ENCODE measurements at regions not wholly inside any gene's neighbourhood (a gene's known extent, or its start where the extent isn't known, plus 50 kb on each side); places are given as distances from the start of the nearest gene placed in this dataset.

- peaks cover 13% of the 10 kb centered on the region for H3K4me1 Mint-ChIP-seq (ENCODE audit: low read depth, unreplicated experiment)
- peaks cover 13% of the 10 kb centered on the region for H3K9me3 Mint-ChIP-seq (ENCODE audit: unreplicated experiment)
- no peak overlapping the region for H3K27ac Mint-ChIP-seq (ENCODE audit: unreplicated experiment)
- H2AFZ ChIP-seq (ENCODE audit: low read depth, low read length), result no peak overlapping the region
- FAIRE-seq (no peak), DNase-seq (ENCODE audit: low read depth) (no peak)
- no peaks in the 10 kb centered on the region for H3K27me3 ChIP-seq (ENCODE audit: insufficient read depth, low read length)
- no peaks in the 10 kb centered on the region for H3K36me3 Mint-ChIP-seq (ENCODE audit: low read depth, unreplicated experiment)
- peaks cover under 1% of the 10 kb centered on the region for H3K4me1 ChIP-seq (ENCODE audit: insufficient read depth, low read length)
- H3K27ac ChIP-seq (ENCODE audit: low read depth, low read length), result no peak overlapping the region
- H3K9me3 ChIP-seq (ENCODE audit: insufficient read depth, low read depth, low read length), result no peaks in the 10 kb centered on the region
- TF ChIP-seq CTCF (IDR thresholded peaks at IDR 0.05; ENCODE audit: insufficient read depth, low read depth, low read length) (no peak), EZH2 (IDR thresholded peaks at IDR 0.05; ENCODE audit: insufficient read depth, low read length) (no peak)
- no peaks in the 10 kb centered on the region for H4K20me1 ChIP-seq (ENCODE audit: insufficient read depth, low read length)
- no peaks in the 10 kb centered on the region for H3K79me2 ChIP-seq (ENCODE audit: insufficient read depth, low read length)
- H3K9ac ChIP-seq (ENCODE audit: low read length), result no peak overlapping the region
- no peak overlapping the region for H3K4me3 ChIP-seq (ENCODE audit: insufficient read depth, low read depth, low read length)
- no peak overlapping the region for H3K4me3 Mint-ChIP-seq (ENCODE audit: unreplicated experiment)
- no peaks in the 10 kb centered on the region for H3K27me3 Mint-ChIP-seq (ENCODE audit: low read depth, unreplicated experiment)
- no peaks in the 10 kb centered on the region for H3K36me3 ChIP-seq (ENCODE audit: insufficient read depth, low read length)
- H3K4me2 ChIP-seq (ENCODE audit: low read length), result no peak overlapping the region
Measured at GRCh38 chr10:4137299-4137698, 352.3 kb upstream of the KLF6 start.

- Histone ChIP-seq H3K36me3 (ENCODE audit: insufficient read depth, low read length) (no peaks in the 10 kb centered on the region), H4K20me1 (ENCODE audit: insufficient read depth, low read length) (no peaks in the 10 kb centered on the region), H3K4me1 (ENCODE audit: insufficient read depth, low read length) (peaks cover 12% of the 10 kb centered on the region), H3K4me2 (ENCODE audit: low read length) (no peak overlapping the region), H3K4me3 (ENCODE audit: insufficient read depth, low read depth, low read length) (no peak overlapping the region), H2AFZ (ENCODE audit: low read depth, low read length) (no peak overlapping the region), H3K27me3 (ENCODE audit: insufficient read depth, low read length) (no peaks in the 10 kb centered on the region), H3K79me2 (ENCODE audit: insufficient read depth, low read length) (no peaks in the 10 kb centered on the region), H3K9ac (ENCODE audit: low read length) (no peak overlapping the region), H3K27ac (ENCODE audit: low read depth, low read length) (no peak overlapping the region), H3K9me3 (ENCODE audit: insufficient read depth, low read depth, low read length) (no peaks in the 10 kb centered on the region)
- FAIRE-seq, result no peak
- no peak overlapping the region for H3K27ac Mint-ChIP-seq (ENCODE audit: unreplicated experiment)
- peaks cover 10% of the 10 kb centered on the region for H3K9me3 Mint-ChIP-seq (ENCODE audit: unreplicated experiment)
- no peak overlapping the region for H3K4me3 Mint-ChIP-seq (ENCODE audit: unreplicated experiment)
- peaks cover 13% of the 10 kb centered on the region for H3K4me1 Mint-ChIP-seq (ENCODE audit: low read depth, unreplicated experiment)
- TF ChIP-seq EZH2 (IDR thresholded peaks at IDR 0.05; ENCODE audit: insufficient read depth, low read length) (no peak), CTCF (IDR thresholded peaks at IDR 0.05; ENCODE audit: insufficient read depth, low read depth, low read length) (no peak)
- DNase-seq (ENCODE audit: low read depth), result no peak
- no peaks in the 10 kb centered on the region for H3K27me3 Mint-ChIP-seq (ENCODE audit: low read depth, unreplicated experiment)
- H3K36me3 Mint-ChIP-seq (ENCODE audit: low read depth, unreplicated experiment), result no peaks in the 10 kb centered on the region
Measured at GRCh38 chr10:4136121-4136520, 351.1 kb upstream of the KLF6 start.

- Histone ChIP-seq H3K4me3 (ENCODE audit: insufficient read depth, low read depth, low read length) (peak overlapping the region; percentile 27), H2AFZ (ENCODE audit: low read depth, low read length) (peak overlapping the region; percentile 27), H3K27me3 (ENCODE audit: insufficient read depth, low read length) (no peaks in the 10 kb centered on the region), H3K4me1 (ENCODE audit: insufficient read depth, low read length) (peaks cover 27% of the 10 kb centered on the region), H3K27ac (ENCODE audit: low read depth, low read length) (peak overlapping the region; percentile 60), H3K9ac (ENCODE audit: low read length) (peak overlapping the region; percentile 79), H4K20me1 (ENCODE audit: insufficient read depth, low read length) (no peaks in the 10 kb centered on the region), H3K9me3 (ENCODE audit: insufficient read depth, low read depth, low read length) (no peaks in the 10 kb centered on the region), H3K79me2 (ENCODE audit: insufficient read depth, low read length) (no peaks in the 10 kb centered on the region), H3K4me2 (ENCODE audit: low read length) (peak overlapping the region; percentile 73), H3K36me3 (ENCODE audit: insufficient read depth, low read length) (no peaks in the 10 kb centered on the region)
- no peak overlapping the region for H3K4me3 Mint-ChIP-seq (ENCODE audit: unreplicated experiment)
- peaks cover 4% of the 10 kb centered on the region for H3K9me3 Mint-ChIP-seq (ENCODE audit: unreplicated experiment)
- TF ChIP-seq CTCF (IDR thresholded peaks at IDR 0.05; ENCODE audit: insufficient read depth, low read depth, low read length) (no peak), EZH2 (IDR thresholded peaks at IDR 0.05; ENCODE audit: insufficient read depth, low read length) (no peak)
- H3K4me1 Mint-ChIP-seq (ENCODE audit: low read depth, unreplicated experiment), result peaks cover 13% of the 10 kb centered on the region
- H3K27me3 Mint-ChIP-seq (ENCODE audit: low read depth, unreplicated experiment), result no peaks in the 10 kb centered on the region
- no peak for DNase-seq (ENCODE audit: low read depth)
- H3K27ac Mint-ChIP-seq (ENCODE audit: unreplicated experiment), result no peak overlapping the region
- H3K36me3 Mint-ChIP-seq (ENCODE audit: low read depth, unreplicated experiment), result no peaks in the 10 kb centered on the region
- FAIRE-seq, result no peak
Measured at GRCh38 chr10:4132216-4132556, 347.2 kb upstream of the KLF6 start.
